Activated naive CD4-positive, alpha-beta T cell treated with anti-CD3 and anti-CD28 coated beads for 36 hours (primary cell): ENCODE measurements at regions not wholly inside any gene's neighbourhood (a gene's known extent, or its start where the extent isn't known, plus 50 kb on each side); places are given as distances from the start of the nearest gene placed in this dataset.
"Not testable (repeated sequence)": the region's sequence is repeated elsewhere in the genome, so short reads cannot be mapped to it uniquely, and the experiment has no call there.

ENCODE experiments used
- CTCF ChIA-PET: fragments of 350-600 bp; sonication (Branson Sonifier 250); formaldehyde crosslinking; loops from one replicate; lab custom pipeline; 2021; ENCODE audit warnings: antibody characterized with exemption; lab: Charles Lee
- DNase-seq: peaks from one replicate; pipeline ENCODE4 v3.0.0-alpha.2; 2020
- H3K27ac Mint-ChIP-seq: one replicate; pipeline ENCODE4 v1.8.0; 2021; ENCODE audit warnings: mild to moderate bottlenecking, mixed read lengths
- H3K27me3 Mint-ChIP-seq: one replicate; pipeline ENCODE4 v1.8.0; 2021; ENCODE audit warnings: low read depth, mixed read lengths
- H3K36me3 Mint-ChIP-seq: one replicate; pipeline ENCODE4 v1.8.0; 2021; ENCODE audit warnings: low read depth, mixed read lengths
- H3K4me1 Mint-ChIP-seq: one replicate; pipeline ENCODE4 v1.8.0; 2021; ENCODE audit warnings: low read depth, mixed read lengths
- H3K4me3 Mint-ChIP-seq: one replicate; pipeline ENCODE4 v1.8.0; 2021; ENCODE audit warnings: mild to moderate bottlenecking, moderate library complexity, mixed read lengths
- H3K9me3 Mint-ChIP-seq: one replicate; pipeline ENCODE4 v1.8.0; 2021; ENCODE audit warnings: mixed read lengths
- intact Hi-C: fragments of 100-400 bp; cut with micrococcal nuclease; formaldehyde crosslinking; loops from one replicate; pipeline ENCODE4 v1.15.1; 2023

DNA sequence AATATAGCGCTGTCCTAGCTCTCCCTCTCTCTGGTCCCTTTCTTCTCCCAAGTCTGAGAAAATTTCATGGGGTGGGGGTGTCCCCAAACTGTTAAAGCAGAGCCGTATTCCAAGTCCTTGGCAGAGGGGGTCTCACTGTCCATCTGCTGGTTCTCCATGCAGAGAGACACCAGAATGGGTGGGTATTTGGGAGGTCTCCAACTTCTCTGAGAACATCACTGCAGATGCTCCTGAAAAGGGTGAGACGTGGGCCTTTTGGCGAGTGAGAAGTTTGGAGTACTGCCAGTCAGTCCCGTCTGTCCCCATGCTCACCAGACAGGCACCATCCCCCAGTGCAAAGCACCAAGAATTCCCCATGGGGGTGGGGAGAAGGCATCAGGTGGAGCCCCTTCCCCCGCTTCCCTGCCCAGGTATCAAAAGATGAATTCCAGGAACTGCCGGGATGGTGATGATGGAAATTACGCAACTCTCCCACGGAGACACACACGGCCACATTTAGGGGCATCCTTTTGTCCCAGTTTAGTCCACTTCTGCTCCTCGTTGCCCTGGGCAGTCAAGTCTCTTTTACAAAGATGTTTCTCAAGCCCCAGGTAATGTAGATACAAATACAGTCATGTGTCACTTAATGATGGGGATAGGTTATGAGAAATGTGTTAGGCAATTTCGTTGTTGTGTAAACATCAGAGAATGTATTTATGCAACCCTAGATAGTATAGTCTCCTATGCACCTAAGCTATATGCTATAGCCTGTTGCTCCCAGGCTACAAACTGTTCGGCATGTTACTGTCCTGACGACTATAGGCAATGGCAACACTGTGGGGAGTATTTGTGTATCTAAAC lies 73.4 kb upstream of the SRSF6 start:
- CTCF ChIA-PET, result no interaction called here
- no peaks in the 10 kb centered on the region for H3K4me1 Mint-ChIP-seq
- H3K36me3 Mint-ChIP-seq, result no peaks in the 10 kb centered on the region
- no peak for DNase-seq
- H3K9me3 Mint-ChIP-seq, result no peaks in the 10 kb centered on the region
- H3K4me3 Mint-ChIP-seq, result no peak overlapping the region
- intact Hi-C loops, result no loop called here
- H3K27ac Mint-ChIP-seq, result no peak overlapping the region
- peaks cover 18% of the 10 kb centered on the region for H3K27me3 Mint-ChIP-seq

DNA sequence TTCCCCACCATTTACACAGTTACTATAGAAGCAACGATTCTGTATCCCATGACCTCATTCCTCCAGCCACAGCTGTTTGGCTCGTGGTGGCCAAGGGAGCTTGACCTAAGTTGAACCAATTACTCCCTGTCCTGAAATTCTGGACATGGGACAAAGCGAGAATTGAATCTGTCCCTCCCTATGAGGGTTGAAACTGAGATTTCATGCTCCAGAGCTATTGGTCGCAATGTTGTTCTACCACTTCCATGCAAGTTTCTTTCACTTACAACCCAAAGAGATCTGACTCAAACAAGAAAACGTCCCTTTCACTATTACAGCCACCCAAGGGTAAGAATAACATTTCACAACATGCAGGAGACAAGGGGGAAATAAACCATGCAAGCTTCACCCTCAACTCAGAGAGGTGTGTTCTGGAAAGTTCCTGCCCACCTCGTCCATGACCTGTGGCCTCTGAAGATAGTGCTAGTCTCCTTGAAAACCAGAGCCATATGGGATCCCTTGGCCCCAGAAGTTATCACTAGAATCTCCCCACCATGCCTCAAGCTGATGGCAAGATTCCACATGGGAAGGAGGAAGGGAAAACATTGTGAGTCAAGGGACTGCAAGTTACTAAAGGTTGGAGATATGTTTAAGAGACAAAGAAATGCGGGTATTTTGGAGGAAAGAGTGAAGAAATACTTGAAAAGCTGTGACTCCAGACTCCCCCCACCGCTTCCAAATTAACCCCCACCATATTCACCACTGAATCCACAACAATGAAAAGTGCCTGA lies 74.5 kb upstream of the SRSF6 start:
- intact Hi-C loops, result no loop called here
- no peaks in the 10 kb centered on the region for H3K9me3 Mint-ChIP-seq
- H3K27me3 Mint-ChIP-seq, result peaks cover 14% of the 10 kb centered on the region
- no peak overlapping the region for H3K4me3 Mint-ChIP-seq
- H3K27ac Mint-ChIP-seq, result no peak overlapping the region
- CTCF ChIA-PET, result no interaction called here
- no peaks in the 10 kb centered on the region for H3K4me1 Mint-ChIP-seq
- no peaks in the 10 kb centered on the region for H3K36me3 Mint-ChIP-seq
- DNase-seq, result no peak

DNA sequence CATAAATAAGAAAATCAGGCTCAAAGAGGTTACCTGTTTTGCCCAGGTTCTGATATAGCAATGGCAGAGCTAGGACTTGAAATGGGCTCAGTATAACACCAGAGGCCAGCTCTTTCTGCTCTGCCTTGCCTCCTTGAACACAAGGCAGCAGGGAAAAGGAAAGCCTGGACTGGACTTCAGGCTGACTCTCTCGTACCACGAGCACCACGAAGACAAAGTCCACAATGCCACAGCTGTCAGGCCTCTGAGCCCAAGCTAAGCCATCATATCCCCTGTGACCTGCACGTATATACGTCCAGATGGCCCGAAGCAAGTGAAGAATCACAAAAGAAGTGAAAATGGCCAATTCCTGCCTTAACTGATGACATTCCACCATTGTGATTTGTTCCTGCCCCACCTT lies 75.6 kb upstream of the SRSF6 start:
- peaks cover 15% of the 10 kb centered on the region for H3K27me3 Mint-ChIP-seq
- H3K9me3 Mint-ChIP-seq, DNase-seq, H3K27ac Mint-ChIP-seq, CTCF ChIA-PET, intact Hi-C loops, H3K4me1 Mint-ChIP-seq, H3K36me3 Mint-ChIP-seq, H3K4me3 Mint-ChIP-seq: not testable (repeated sequence)

DNA sequence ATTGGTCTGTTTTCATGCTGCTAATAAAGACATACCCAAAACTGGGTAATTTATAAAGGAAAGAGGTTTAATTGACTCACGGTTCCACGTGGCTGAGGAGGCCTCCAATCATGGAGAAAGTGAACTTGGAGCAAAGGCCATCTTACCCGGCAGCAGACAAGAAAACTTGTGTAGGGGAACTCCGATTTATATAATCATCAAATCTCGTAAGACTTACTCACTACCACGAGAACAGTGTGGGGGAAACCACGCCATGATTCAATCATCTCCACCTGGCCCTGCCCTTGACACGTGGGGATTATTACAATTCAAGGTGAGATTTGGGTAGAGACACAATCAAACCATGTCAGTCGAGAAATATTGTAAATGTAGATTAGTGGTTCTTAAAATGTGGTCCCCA lies 76.2 kb upstream of the SRSF6 start:
- peak; percentile 52 for DNase-seq
- H3K27ac Mint-ChIP-seq, CTCF ChIA-PET, H3K4me3 Mint-ChIP-seq, H3K36me3 Mint-ChIP-seq, intact Hi-C loops, H3K4me1 Mint-ChIP-seq, H3K9me3 Mint-ChIP-seq: not testable (repeated sequence)
- H3K27me3 Mint-ChIP-seq, result peaks cover 15% of the 10 kb centered on the region

DNA sequence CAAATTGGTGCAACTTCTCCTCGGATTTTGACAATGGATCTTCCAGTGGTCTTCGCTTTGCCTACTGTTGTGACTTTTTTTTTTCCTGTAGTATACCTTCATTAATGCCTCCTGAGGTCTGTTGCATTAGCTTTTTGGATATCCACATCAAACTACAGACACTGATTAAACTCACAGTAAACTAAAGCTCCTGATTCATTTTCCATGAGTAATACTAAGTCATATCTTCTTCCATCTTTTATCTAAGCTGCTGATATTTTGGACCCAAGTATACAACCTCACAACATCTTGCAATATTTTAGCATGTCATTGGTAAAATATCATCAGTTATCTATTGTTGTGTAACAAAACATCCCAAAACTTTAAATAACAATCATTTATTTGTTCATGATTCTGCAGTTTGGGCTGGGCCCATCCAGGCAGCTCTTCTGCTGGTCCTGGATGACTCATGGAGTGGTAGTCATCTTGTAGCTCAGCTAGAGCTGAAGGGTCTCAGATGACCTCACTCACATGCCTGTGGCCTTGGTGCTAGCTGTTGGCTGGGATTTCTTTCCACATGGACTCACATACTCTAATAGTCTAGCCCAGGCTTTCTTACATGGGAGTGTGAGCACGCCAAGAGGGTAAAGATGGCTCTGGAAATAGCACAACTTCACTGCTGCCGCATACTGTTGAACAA lies 78.3 kb upstream of the SRSF6 start:
- H3K27me3 Mint-ChIP-seq, result peaks cover 21% of the 10 kb centered on the region
- CTCF ChIA-PET, result no interaction called here
- H3K4me1 Mint-ChIP-seq, result no peaks in the 10 kb centered on the region
- intact Hi-C loops, result no loop called here
- DNase-seq, result no peak
- no peaks in the 10 kb centered on the region for H3K9me3 Mint-ChIP-seq
- no peaks in the 10 kb centered on the region for H3K36me3 Mint-ChIP-seq
- H3K27ac Mint-ChIP-seq, result no peak overlapping the region
- H3K4me3 Mint-ChIP-seq, result no peak overlapping the region

DNA sequence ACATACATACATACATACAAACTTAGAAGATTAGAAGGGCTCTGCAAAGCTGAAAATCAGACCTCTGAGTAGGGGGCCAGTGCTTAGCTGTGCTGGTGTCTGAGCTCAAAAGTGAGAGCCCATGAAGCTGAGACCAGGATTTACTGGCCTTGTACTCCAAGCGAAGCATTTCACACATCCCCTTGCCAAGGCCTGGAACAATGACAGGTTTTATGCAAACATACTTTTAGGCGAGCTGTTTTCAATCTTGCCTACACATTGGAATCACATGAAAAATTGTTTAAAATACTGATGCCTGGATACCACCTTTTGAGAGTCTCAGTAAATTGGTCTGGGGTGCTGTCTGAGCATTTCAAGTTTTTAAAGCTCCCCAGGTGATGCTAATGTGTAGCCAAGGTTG lies 80.9 kb upstream of the SRSF6 start:
- intact Hi-C loops, result no loop called here
- no peak overlapping the region for H3K27ac Mint-ChIP-seq
- CTCF ChIA-PET, result no interaction called here
- H3K4me3 Mint-ChIP-seq, result no peak overlapping the region
- H3K36me3 Mint-ChIP-seq, result no peaks in the 10 kb centered on the region
- no peak for DNase-seq
- no peaks in the 10 kb centered on the region for H3K4me1 Mint-ChIP-seq
- no peaks in the 10 kb centered on the region for H3K9me3 Mint-ChIP-seq
- H3K27me3 Mint-ChIP-seq, result peaks cover 20% of the 10 kb centered on the region

DNA sequence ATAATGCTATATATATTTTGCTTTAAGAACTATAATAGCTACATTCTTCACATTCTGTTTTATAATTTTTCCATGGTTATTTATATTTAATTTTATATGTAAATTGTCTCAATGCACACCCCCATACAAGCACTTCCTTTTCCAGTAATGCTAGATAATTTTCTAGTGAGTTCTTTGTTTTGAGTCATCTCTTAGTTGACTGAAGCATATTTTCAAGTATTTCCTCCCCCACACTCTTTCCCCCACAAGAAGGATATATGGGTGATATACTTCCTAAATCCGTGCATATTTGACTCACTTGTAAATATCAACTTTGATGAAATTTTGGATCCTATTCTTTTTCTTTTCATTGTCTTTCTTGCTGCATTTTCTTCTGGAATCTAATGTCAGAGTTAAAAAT lies 82.1 kb upstream of the SRSF6 start:
- Mint-ChIP-seq H3K27ac (no peak overlapping the region), H3K4me3 (no peak overlapping the region)

DNA sequence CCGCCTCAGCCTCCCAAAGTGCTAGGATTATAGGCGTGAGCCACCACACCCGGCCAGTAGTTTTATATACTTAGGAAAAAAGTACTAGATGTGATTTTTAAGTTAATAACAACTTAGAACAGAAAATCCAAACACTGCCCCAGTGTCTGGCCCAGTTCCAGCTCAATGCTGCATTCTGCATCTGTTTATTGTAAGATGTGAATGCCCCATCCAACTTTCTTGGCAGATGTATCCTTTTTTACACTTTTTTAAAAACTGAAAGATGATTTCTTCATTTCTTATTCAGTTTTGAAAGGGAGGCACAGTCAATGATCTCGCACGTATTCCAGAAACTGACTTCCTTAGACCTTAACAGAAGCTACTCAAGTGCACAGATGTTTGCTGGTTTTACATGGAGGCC lies 85.6 kb upstream of the SRSF6 start:
- H3K4me1 Mint-ChIP-seq, result no peaks in the 10 kb centered on the region
- H3K27ac Mint-ChIP-seq, result no peak overlapping the region

More for the DNA sequence above, 82.1 kb upstream of the SRSF6 start:
- intact Hi-C loops, result no loop called here
- no peaks in the 10 kb centered on the region for H3K4me1 Mint-ChIP-seq
- DNase-seq, result no peak
- H3K36me3 Mint-ChIP-seq, result no peaks in the 10 kb centered on the region
- H3K9me3 Mint-ChIP-seq, result no peaks in the 10 kb centered on the region
- CTCF ChIA-PET, result interaction anchor here (0.5 to 1.0 kb wide), 3 partner anchors 9 to 1142 kb away, joined by 3 read pairs; no protein-coding TSS in a partner anchor
- H3K27me3 Mint-ChIP-seq, result peaks cover 20% of the 10 kb centered on the region

DNA sequence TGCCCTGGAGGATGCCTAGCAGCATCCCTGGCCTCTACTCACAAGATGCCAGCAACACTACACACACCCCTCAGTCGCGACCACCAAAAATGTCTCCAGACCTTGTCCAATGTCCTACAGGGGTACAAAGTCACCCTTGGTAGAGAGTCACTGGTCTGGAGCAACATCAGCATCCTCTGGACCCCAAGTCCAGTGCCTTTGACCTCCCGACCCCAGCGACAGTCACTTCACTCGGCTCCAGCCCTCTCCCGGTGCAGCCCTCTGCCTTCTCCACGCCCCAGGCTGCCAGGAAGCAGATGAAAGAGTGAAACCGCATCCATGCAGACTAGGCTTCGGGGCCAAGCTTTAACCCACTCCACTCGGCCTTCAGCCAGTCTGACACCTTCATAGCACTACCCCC lies 92.0 kb upstream of the SRSF6 start:
- Mint-ChIP-seq H3K27ac (no peak overlapping the region), H3K36me3 (no peaks in the 10 kb centered on the region), H3K4me3 (no peak overlapping the region), H3K4me1 (no peaks in the 10 kb centered on the region), H3K27me3 (peaks cover 15% of the 10 kb centered on the region), H3K9me3 (no peaks in the 10 kb centered on the region)
- CTCF ChIA-PET, result no interaction called here
- intact Hi-C loops, result no loop called here
- DNase-seq, result no peak

More for the DNA sequence above, 85.6 kb upstream of the SRSF6 start:
- DNase-seq, result no peak
- Mint-ChIP-seq H3K27me3 (peaks cover 12% of the 10 kb centered on the region), H3K9me3 (no peaks in the 10 kb centered on the region), H3K4me3 (no peak overlapping the region), H3K36me3 (no peaks in the 10 kb centered on the region)
- intact Hi-C loops, result no loop called here
- CTCF ChIA-PET, result no interaction called here

DNA sequence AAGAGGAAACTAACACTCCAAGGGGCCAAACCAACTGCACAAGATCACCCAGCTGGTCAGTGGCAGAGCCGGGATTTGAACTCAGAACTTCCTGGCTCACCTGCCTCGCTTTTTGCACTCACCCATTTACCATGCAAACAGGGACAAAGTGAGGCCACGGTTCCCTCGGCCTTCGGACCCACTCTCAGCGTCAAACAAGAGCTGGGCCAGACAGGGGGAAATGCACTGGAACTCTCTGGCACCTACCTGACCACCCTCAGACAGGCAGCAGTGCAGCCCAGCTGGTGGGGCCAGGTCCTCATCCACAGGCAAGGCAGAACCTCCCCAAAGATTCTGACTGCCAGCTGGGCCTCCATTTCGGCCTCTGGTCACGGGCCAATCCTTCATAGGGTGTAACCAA lies 93.7 kb upstream of the SRSF6 start:
- CTCF ChIA-PET, result interaction anchor here (0.9 kb wide), 1 partner anchor 726 kb away, joined by 4 read pairs; no protein-coding TSS in a partner anchor
- intact Hi-C loops, result no loop called here
- no peaks in the 10 kb centered on the region for H3K4me1 Mint-ChIP-seq
- no peaks in the 10 kb centered on the region for H3K9me3 Mint-ChIP-seq
- no peak for DNase-seq
- no peaks in the 10 kb centered on the region for H3K36me3 Mint-ChIP-seq
- no peak overlapping the region for H3K27ac Mint-ChIP-seq
- H3K4me3 Mint-ChIP-seq, result no peak overlapping the region
- H3K27me3 Mint-ChIP-seq, result peaks cover 17% of the 10 kb centered on the region

DNA sequence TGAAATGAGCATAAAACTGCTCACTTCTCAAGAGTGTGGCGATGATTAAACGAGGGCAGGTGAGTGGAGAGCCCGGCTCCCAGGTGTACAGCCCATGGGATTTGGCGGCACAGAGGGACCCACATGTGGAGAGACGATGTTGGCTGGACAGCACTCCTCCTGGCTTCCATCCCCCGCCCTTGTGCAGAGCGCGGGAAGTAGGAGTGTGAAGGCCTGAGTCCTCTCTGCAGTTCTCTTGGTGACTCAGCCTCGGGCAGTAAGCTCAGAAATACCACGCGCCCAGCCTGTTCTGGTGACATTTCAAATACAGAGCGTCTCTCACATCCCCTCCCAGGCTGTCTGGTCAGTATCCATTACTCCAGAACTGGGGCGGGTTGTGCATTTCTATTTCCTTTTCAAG lies 94.2 kb upstream of the SRSF6 start:
- no peaks in the 10 kb centered on the region for H3K36me3 Mint-ChIP-seq

DNA sequence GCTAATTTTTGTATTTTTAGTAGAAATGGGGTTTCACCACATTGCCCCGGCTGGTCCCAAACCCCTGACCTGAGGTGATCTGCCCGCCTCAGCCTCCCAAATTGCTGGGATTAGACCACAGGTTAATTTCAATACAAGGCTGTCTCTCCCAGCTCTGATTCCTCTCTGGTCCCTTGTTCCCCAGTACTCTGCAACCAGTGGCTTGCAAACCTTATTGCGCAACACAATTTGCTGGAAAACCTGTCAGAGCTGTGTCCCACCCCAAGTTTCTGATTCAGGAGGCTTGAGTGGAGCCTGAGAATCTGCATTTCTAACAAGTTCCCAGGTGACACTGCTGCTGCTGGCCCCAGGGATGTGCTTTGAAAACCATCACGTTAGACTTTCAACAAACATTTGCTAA lies 96.2 kb upstream of the SRSF6 start:
- DNase-seq, result no peak
- Mint-ChIP-seq H3K36me3 (no peaks in the 10 kb centered on the region), H3K4me3 (no peak overlapping the region), H3K27ac (no peak overlapping the region), H3K4me1 (no peaks in the 10 kb centered on the region), H3K27me3 (peaks cover 19% of the 10 kb centered on the region), H3K9me3 (no peaks in the 10 kb centered on the region)
- CTCF ChIA-PET, result no interaction called here
- intact Hi-C loops, result no loop called here

More for the DNA sequence above, 94.2 kb upstream of the SRSF6 start:
- Mint-ChIP-seq H3K9me3 (no peaks in the 10 kb centered on the region), H3K27ac (no peak overlapping the region), H3K4me1 (no peaks in the 10 kb centered on the region), H3K4me3 (no peak overlapping the region), H3K27me3 (peaks cover 19% of the 10 kb centered on the region)
- no peak for DNase-seq
- intact Hi-C loops, result no loop called here
- CTCF ChIA-PET, result no interaction called here
